Tibial nerve (tissue), 4 donors: ENCODE measurements at regions not wholly inside any gene's neighbourhood (a gene's known extent, or its start where the extent isn't known, plus 50 kb on each side); places are given as distances from the start of the nearest gene placed in this dataset.

Source experiments
- DNase-seq, 2 donors: peaks; one replicate each; pipeline ENCODE4 v3.0.0-alpha.2; 2019; ENCODE audit warnings: low spot score in 2 of 2
- H3K27ac ChIP-seq, 4 donors: fragments of 200-600 bp; sonication (generic) in 3 of 4; one replicate each; pipeline ENCODE4 v1.5.1; 2017 to 2019; ENCODE audit warnings: mild to moderate bottlenecking in 1 of 4
- H3K27me3 ChIP-seq, 2 donors: fragments of 200-600 bp; sonication (generic) in 1 of 2; one replicate each; pipeline versions ENCODE4 v1.5.1 to v1.6.0; 2017 to 2019
- H3K36me3 ChIP-seq, 3 donors: fragments of 200-600 bp; sonication (generic); one replicate each; pipeline ENCODE4 v1.5.1; 2018 to 2019
- H3K4me1 ChIP-seq, 4 donors: fragments of 200-600 bp; sonication (generic) in 3 of 4; one replicate each; pipeline ENCODE4 v1.5.1; 2017 to 2019
- H3K4me3 ChIP-seq, 4 donors: fragments of 200-600 bp; sonication (generic) in 3 of 4; one replicate each; pipeline ENCODE4 v1.5.1; 2017 to 2019; ENCODE audit warnings: mild to moderate bottlenecking in 1 of 4, moderate library complexity in 1 of 4
- H3K9me3 ChIP-seq, 4 donors: fragments of 200-600 bp; sonication (generic) in 3 of 4; one replicate each; pipeline ENCODE4 v1.5.1; 2017 to 2019
- CTCF ChIP-seq, 5 experiments: fragments of 200-600 bp in 3 of 5; fragments of 450-650 bp in 2 of 5; sonication (generic) in 3 of 5; IDR thresholded peaks; one replicate each; pipeline ENCODE4 v1.5.1; 2016 to 2019; ENCODE audit warnings: antibody characterized with exemption in 5 of 5, mild to moderate bottlenecking in 3 of 5, moderate library complexity in 2 of 5
- EP300 ChIP-seq, 2 donors: sonication (generic); formaldehyde crosslinking; IDR thresholded peaks; one replicate each; pipeline ENCODE4 v1.6.1; 2017; ENCODE audit warnings: antibody characterized with exemption in 2 of 2, mild to moderate bottlenecking in 1 of 2
- POLR2A ChIP-seq, 2 donors: fragments of 450-650 bp; IDR thresholded peaks; one replicate each; pipeline ENCODE4 v1.6.1; 2017; ENCODE audit warnings: antibody characterized with exemption in 2 of 2, mild to moderate bottlenecking in 2 of 2, moderate library complexity in 2 of 2
- WGBS, 2 donors: methylation state at CpG; one replicate each; pipeline ENCODE4 v1.1.5; 2018; 5-methylcytosine and 5-hydroxymethylcytosine counted together

GRCh38 chr2:217248312-217248935 is 388.6 kb upstream of the TNP1 start:
- no peaks in the 10 kb centered on the region for H3K36me3 ChIP-seq
- H3K4me3 ChIP-seq: peak overlapping the region in 1 of 4 donors; percentile 29
- DNase-seq: peak; percentile 70 to 74
- TF ChIP-seq EP300 (IDR thresholded peaks at IDR 0.05): peak; percentile 44 to 78
- peak in 1 of 2 donors; percentile 28 for TF ChIP-seq POLR2A (IDR thresholded peaks at IDR 0.05)
- TF ChIP-seq CTCF (IDR thresholded peaks at IDR 0.05): no peak
- H3K27me3 ChIP-seq: no peaks in the 10 kb centered on the region
- H3K9me3 ChIP-seq: no peaks in the 10 kb centered on the region
- H3K4me1 ChIP-seq: peaks cover 0 to 40% (median 15%) of the 10 kb centered on the region in 4 donors
- WGBS, 2 donors: 10 to 17% methylated on average over 9 of the region's 9 CpGs
- peak overlapping the region; percentile 50 to 82 (median 72) for H3K27ac ChIP-seq

GRCh38 chr2:217247476-217247875 is 387.6 kb upstream of the TNP1 start:
- Histone ChIP-seq H3K27ac (peak overlapping the region in 3 of 4 donors; percentile 50 to 82 (median 81)), H3K36me3 (no peaks in the 10 kb centered on the region), H3K27me3 (no peaks in the 10 kb centered on the region), H3K4me1 (peaks cover 0 to 40% (median 15%) of the 10 kb centered on the region in 4 donors), H3K4me3 (no peak overlapping the region), H3K9me3 (no peaks in the 10 kb centered on the region)
- TF ChIP-seq POLR2A (IDR thresholded peaks at IDR 0.05): no peak
- no peak for TF ChIP-seq CTCF (IDR thresholded peaks at IDR 0.05)
- TF ChIP-seq EP300 (IDR thresholded peaks at IDR 0.05): no peak
- 77 to 79% methylated on average over 8 of the region's 8 CpGs for WGBS, 2 donors
- DNase-seq: no peak

- no peaks in the 10 kb centered on the region for H3K9me3 ChIP-seq
- H3K4me1 ChIP-seq: peaks cover 0 to 39% (median 15%) of the 10 kb centered on the region in 4 donors
- no peak overlapping the region for H3K27ac ChIP-seq
- H3K27me3 ChIP-seq: no peaks in the 10 kb centered on the region
- DNase-seq: no peak
- TF ChIP-seq POLR2A (IDR thresholded peaks at IDR 0.05): no peak
- TF ChIP-seq CTCF (IDR thresholded peaks at IDR 0.05): no peak
- TF ChIP-seq EP300 (IDR thresholded peaks at IDR 0.05): no peak
- WGBS, 2 donors: 84 to 86% methylated on average over 6 of the region's 6 CpGs
- H3K4me3 ChIP-seq: no peak overlapping the region
- H3K36me3 ChIP-seq: no peaks in the 10 kb centered on the region
Observed at GRCh38 chr2:217246108-217246507, 386.2 kb upstream of the TNP1 start.

- WGBS, 2 donors: 75 to 85% methylated on average over 4 of the region's 4 CpGs
- H3K36me3 ChIP-seq: no peaks in the 10 kb centered on the region
- no peak overlapping the region for H3K27ac ChIP-seq
- H3K27me3 ChIP-seq: no peaks in the 10 kb centered on the region
- peaks cover 0 to 26% (median 9%) of the 10 kb centered on the region in 4 donors for H3K4me1 ChIP-seq
- DNase-seq: no peak
- no peak overlapping the region for H3K4me3 ChIP-seq
- TF ChIP-seq EP300 (IDR thresholded peaks at IDR 0.05) (no peak), POLR2A (IDR thresholded peaks at IDR 0.05) (no peak), CTCF (IDR thresholded peaks at IDR 0.05) (no peak)
- H3K9me3 ChIP-seq: no peaks in the 10 kb centered on the region
Observed at GRCh38 chr2:217244815-217245214, 385.0 kb upstream of the TNP1 start.

GRCh38 chr2:217242947-217243346 is 383.1 kb upstream of the TNP1 start:
- 90 to 92% methylated on average over 3 of the region's 3 CpGs for WGBS, 2 donors
- no peak for DNase-seq
- peaks cover 0 to 11% (median 2%) of the 10 kb centered on the region in 4 donors for H3K4me1 ChIP-seq
- TF ChIP-seq EP300 (IDR thresholded peaks at IDR 0.05): no peak
- no peak for TF ChIP-seq CTCF (IDR thresholded peaks at IDR 0.05)
- no peak for TF ChIP-seq POLR2A (IDR thresholded peaks at IDR 0.05)
- H3K36me3 ChIP-seq: no peaks in the 10 kb centered on the region
- H3K27ac ChIP-seq: no peak overlapping the region
- no peak overlapping the region for H3K4me3 ChIP-seq
- H3K9me3 ChIP-seq: no peaks in the 10 kb centered on the region
- no peaks in the 10 kb centered on the region for H3K27me3 ChIP-seq
